IPS-NIHi7 (cell line): ENCODE measurements at regions not wholly inside any gene's neighbourhood (a gene's known extent, or its start where the extent isn't known, plus 50 kb on each side); places are given as distances from the start of the nearest gene placed in this dataset.
"Not testable (repeated sequence)": the region's sequence is repeated elsewhere in the genome, so short reads cannot be mapped to it uniquely, and the experiment has no call there.

Experiments
- DNase-seq: peaks from one replicate; pipeline ENCODE4 v3.0.0; 2012; ENCODE audit warnings: mixed read lengths; ENCODE audit errors: extremely low spot score

- no peak for DNase-seq
These were observed 426.9 kb downstream of the NR4A2 start for GRCh38 chr2:155905657-155906056.

- DNase-seq, result no peak
These were observed 427.8 kb downstream of the NR4A2 start for GRCh38 chr2:155904720-155905119.

- no peak for DNase-seq
These were observed 429.9 kb downstream of the NR4A2 start for GRCh38 chr2:155902635-155903034.

- DNase-seq, result no peak
These were observed 437.5 kb downstream of the NR4A2 start for GRCh38 chr2:155895016-155895415.

GRCh38 chr2:155880382-155880781 is 452.1 kb downstream of the NR4A2 start:
- not testable (repeated sequence) for DNase-seq

GRCh38 chr2:155879900-155880299 is 452.6 kb downstream of the NR4A2 start:
- not testable (repeated sequence) for DNase-seq

- DNase-seq, result no peak
These were observed 460.1 kb downstream of the NR4A2 start for GRCh38 chr2:155872396-155872795.

- no peak for DNase-seq
These were observed 460.6 kb downstream of the NR4A2 start for GRCh38 chr2:155871940-155872339.

GRCh38 chr2:155867564-155867963 is 465.0 kb downstream of the NR4A2 start:
- no peak for DNase-seq

- DNase-seq, result no peak
These were observed 466.0 kb downstream of the NR4A2 start for GRCh38 chr2:155866477-155866876.

GRCh38 chr2:155852156-155852555 is 480.4 kb downstream of the NR4A2 start:
- no peak for DNase-seq

- no peak for DNase-seq
These were observed 486.3 kb downstream of the NR4A2 start for GRCh38 chr2:155846259-155846658.

- DNase-seq, result no peak
These were observed 488.1 kb downstream of the NR4A2 start for GRCh38 chr2:155844461-155844860.

- DNase-seq, result no peak
These were observed 490.4 kb downstream of the NR4A2 start for GRCh38 chr2:155842103-155842502.

GRCh38 chr2:155841442-155841841 is 491.1 kb downstream of the NR4A2 start:
- no peak for DNase-seq

GRCh38 chr2:155840661-155841060 is 491.9 kb downstream of the NR4A2 start:
- no peak for DNase-seq

GRCh38 chr2:155839991-155840390 is 492.5 kb downstream of the NR4A2 start:
- DNase-seq, result no peak

- DNase-seq, result no peak
These were observed 493.1 kb downstream of the NR4A2 start for GRCh38 chr2:155839436-155839835.

- no peak for DNase-seq
These were observed 496.1 kb downstream of the NR4A2 start for GRCh38 chr2:155836439-155836838.

- DNase-seq, result no peak
These were observed 501.5 kb downstream of the NR4A2 start for GRCh38 chr2:155830817-155831579.

GRCh38 chr2:155830351-155830750 is 502.2 kb downstream of the NR4A2 start:
- no peak for DNase-seq

GRCh38 chr2:155825876-155826275 is 506.6 kb downstream of the NR4A2 start:
- DNase-seq, result no peak

- DNase-seq, result peak; percentile 61
These were observed 516.7 kb downstream of the NR4A2 start for GRCh38 chr2:155815851-155816250.

GRCh38 chr2:155815275-155815674 is 517.2 kb downstream of the NR4A2 start:
- DNase-seq, result no peak
